HG03139 (cell line): ENCODE measurements at regions not wholly inside any gene's neighbourhood (a gene's known extent, or its start where the extent isn't known, plus 50 kb on each side); places are given as distances from the start of the nearest gene placed in this dataset.

Experiments
- ATAC-seq: cut with Tn5 transposase; IDR thresholded peaks from one replicate; pipeline ENCODE4 v1.9.1; 2021; ENCODE audit not compliant: unreplicated experiment

GRCh38 chr13:31925079-31925478 lies 106.5 kb upstream of the FRY start:
- ATAC-seq = no peak

- ATAC-seq = no peak
Measured at GRCh38 chr13:31927219-31927653, 104.3 kb upstream of the FRY start.

GRCh38 chr13:31929031-31929770 lies 102.4 kb upstream of the FRY start:
- ATAC-seq = no peak

- ATAC-seq = peak; percentile 24
Measured at GRCh38 chr13:31930490-31930889, 101.1 kb upstream of the FRY start.

- ATAC-seq = peak; percentile 98
Measured at GRCh38 chr13:31930901-31931522, 100.6 kb upstream of the FRY start.

GRCh38 chr13:31937436-31937835 lies 94.1 kb upstream of the FRY start:
- ATAC-seq = no peak

- no peak for ATAC-seq
Measured at GRCh38 chr13:31940076-31940475, 91.5 kb upstream of the FRY start.

GRCh38 chr13:31943591-31943990 lies 88.0 kb upstream of the FRY start:
- ATAC-seq = no peak

GRCh38 chr13:31944262-31945160 lies 87.1 kb upstream of the FRY start:
- no peak for ATAC-seq

GRCh38 chr13:31945202-31945961 lies 86.2 kb upstream of the FRY start:
- ATAC-seq = no peak

- ATAC-seq = no peak
Measured at GRCh38 chr13:31946091-31946770, 85.3 kb upstream of the FRY start.

- ATAC-seq = no peak
Measured at GRCh38 chr13:31947105-31947504, 84.5 kb upstream of the FRY start.

GRCh38 chr13:31947506-31947905 lies 84.1 kb upstream of the FRY start:
- no peak for ATAC-seq

- no peak for ATAC-seq
Measured at GRCh38 chr13:31949486-31949885, 82.1 kb upstream of the FRY start.

GRCh38 chr13:31950111-31950815 lies 81.3 kb upstream of the FRY start:
- ATAC-seq = no peak

GRCh38 chr13:31951215-31951678 lies 80.3 kb upstream of the FRY start:
- peak; percentile 91 for ATAC-seq

- ATAC-seq = no peak
Measured at GRCh38 chr13:31952641-31953380, 78.8 kb upstream of the FRY start.

- ATAC-seq = no peak
Measured at GRCh38 chr13:31955101-31955500, 76.5 kb upstream of the FRY start.

- ATAC-seq = no peak
Measured at GRCh38 chr13:31955741-31956140, 75.8 kb upstream of the FRY start.
